NCI-H2196 treated with DMSO at 0.1 percent for 48 hours (cell line): ENCODE measurements at regions not wholly inside any gene's neighbourhood (a gene's known extent, or its start where the extent isn't known, plus 50 kb on each side); places are given as distances from the start of the nearest gene placed in this dataset.
"Not testable (repeated sequence)": the region's sequence is repeated elsewhere in the genome, so short reads cannot be mapped to it uniquely, and the experiment has no call there.

Experiments used
- DNase-seq: peaks from one replicate; lab custom pipeline; 2025; ENCODE audit not compliant: unreplicated experiment; lab: John Stamatoyannopoulos, UW

DNA sequence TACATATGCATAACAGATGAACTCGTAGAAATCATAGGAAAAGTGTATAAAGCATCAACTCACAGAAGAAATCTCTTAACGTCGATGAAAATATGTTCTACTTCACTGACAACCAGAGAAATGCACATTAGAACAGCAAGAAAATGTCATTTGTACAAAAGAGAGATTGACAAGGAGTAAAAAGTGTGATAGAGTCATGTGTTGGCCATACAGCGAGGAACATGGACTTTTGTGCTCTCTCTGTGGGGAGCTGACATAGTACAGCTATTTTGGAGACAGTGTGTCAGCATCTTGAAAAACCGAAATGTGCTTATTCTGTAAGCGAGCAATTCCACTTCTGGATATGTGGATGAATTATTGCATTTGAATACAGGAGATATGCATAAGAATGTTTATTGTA, 477.9 kb downstream of the ICE1 start:
- DNase-seq: no peak

GRCh38 chr5:5899716-5900115, 477.2 kb downstream of the ICE1 start:
- DNase-seq: no peak

DNA sequence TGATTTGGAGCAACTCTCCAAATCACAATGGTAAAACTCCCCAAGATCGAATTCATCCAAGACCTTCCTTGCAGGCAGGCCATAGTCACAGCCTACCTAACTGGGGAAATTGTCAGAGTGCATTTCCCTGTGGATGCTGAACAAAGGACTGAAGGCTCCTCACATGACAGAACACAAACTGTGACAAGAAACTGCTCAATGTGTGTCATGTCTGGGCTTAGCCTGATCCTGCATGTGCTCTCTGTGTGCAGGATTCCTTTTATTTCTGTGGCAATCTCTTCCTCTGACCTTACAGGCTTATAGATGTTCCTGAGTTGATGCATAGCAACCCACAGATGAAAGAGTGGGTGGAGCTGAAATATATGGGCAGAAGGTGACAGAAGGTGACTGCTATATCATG, 465.8 kb downstream of the ICE1 start:
- no peak for DNase-seq

DNA sequence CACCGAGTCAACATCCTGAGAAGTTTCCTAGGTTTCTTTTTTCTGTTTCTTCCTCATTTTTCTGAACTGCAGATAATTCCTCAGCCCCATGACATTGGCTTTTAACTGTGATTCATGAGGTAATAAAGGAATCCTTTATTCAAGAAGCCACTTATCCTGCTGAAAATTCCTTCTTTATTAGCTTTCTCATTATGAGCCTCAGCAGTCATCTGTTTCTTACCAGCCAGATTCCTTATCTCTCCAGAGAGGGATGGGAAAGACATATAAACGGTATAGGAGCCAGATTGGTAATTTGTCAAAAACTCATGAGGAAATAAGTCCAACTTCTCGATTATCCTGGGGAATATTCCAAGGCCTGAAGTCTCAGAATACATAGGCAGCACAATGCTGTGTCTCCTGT, 465.4 kb downstream of the ICE1 start:
- DNase-seq: no peak

GRCh38 chr5:5886812-5887486, 464.5 kb downstream of the ICE1 start:
- no peak for DNase-seq

DNA sequence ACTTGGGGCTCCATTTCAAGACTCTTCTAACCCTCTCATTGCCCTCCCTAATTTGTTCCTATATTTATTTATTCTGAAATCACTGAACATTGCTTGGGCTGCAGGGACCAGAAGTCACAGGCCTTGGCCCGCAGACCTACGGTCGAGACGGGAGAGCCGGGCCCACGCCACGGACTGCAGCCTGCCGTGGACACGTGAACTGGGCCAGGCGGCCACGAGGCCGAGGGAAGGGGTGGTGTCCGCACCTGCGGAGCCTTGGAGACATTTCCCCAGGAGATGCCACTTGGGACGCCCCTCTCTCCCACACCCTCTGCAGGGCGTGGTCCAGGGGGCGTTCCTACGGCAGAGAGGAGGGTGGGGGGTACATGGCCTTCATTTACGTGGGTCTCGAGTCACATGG, 463.9 kb downstream of the ICE1 start:
- no peak for DNase-seq

- DNase-seq: no peak
Observed at GRCh38 chr5:5885782-5886181, 463.3 kb downstream of the ICE1 start.

DNA sequence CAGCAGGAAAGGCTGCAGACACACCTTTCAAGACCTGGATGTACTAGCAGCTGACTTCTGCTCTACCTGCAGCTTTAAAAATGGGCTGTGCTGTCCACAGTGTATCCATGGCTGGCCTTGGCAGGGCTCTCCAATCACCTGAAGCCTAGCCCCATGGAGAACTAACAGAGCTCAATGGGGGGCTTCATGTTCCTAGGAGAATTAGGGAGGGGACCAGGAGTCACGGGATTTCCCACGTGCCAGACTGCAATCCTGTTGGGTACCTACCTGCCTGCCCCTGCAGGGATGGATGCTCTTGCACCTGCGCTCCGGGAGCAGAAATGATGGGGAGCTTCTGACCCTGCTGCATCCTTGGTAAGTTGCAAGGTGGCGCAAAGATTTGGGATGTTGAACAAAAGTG, 462.1 kb downstream of the ICE1 start:
- DNase-seq: no peak

GRCh38 chr5:5883562-5883961, 461.1 kb downstream of the ICE1 start:
- no peak for DNase-seq

- DNase-seq: no peak
Observed at GRCh38 chr5:5883146-5883545, 460.7 kb downstream of the ICE1 start.

GRCh38 chr5:5882706-5883105, 460.2 kb downstream of the ICE1 start:
- no peak for DNase-seq

- no peak for DNase-seq
Observed at GRCh38 chr5:5881294-5881693, 458.8 kb downstream of the ICE1 start.

DNA sequence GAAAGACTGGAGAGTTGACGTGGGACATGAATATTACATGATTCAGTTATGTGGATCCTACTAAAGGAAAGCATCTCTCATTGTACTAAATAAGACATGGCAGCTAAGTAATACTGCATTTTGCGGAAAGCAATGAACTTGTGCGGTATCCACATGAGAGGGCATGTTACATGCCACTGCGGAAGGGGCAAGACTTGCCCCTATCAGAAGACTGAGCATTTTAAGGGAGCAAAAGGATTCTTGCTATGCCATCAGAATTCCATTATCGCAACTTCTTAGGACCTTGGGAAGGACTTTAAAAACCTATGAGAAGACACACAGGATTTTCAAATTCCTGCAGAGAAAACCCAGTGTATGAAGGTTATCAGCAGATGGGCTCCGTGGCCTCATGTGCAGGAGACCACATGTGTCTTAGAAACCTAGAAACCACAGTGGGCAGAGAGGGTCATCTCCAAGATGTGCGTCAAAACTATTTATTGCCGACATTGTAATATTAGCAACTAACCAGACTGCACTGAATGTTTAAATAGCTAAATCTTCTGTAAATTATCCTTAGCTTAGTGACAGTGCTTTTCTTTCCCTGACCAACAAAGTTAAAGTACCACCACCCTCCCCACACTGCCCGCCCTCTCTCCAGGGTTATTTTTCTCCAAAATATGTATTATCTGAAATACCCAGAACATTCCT, 457.7 kb downstream of the ICE1 start:
- no peak for DNase-seq

GRCh38 chr5:5857396-5857795, 434.9 kb downstream of the ICE1 start:
- no peak for DNase-seq

DNA sequence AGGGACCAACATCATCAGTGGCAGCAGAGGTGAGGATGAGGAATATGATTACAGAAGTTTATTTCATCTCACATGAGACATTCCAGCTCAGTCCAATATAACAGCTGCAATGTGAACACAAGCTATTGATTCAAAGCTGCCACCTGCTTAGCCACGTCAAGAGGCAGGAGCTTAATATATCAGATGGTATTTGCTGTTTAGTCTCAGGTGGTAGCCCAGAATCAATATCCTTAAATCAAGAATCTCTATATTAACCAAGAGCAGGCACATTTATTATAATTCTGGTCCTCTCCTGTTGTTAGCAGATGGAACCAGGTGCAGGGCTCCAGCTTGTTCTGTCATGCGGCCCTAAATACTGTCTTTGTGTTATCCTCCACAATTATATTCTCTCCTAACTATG, 431.6 kb downstream of the ICE1 start:
- DNase-seq: no peak

DNA sequence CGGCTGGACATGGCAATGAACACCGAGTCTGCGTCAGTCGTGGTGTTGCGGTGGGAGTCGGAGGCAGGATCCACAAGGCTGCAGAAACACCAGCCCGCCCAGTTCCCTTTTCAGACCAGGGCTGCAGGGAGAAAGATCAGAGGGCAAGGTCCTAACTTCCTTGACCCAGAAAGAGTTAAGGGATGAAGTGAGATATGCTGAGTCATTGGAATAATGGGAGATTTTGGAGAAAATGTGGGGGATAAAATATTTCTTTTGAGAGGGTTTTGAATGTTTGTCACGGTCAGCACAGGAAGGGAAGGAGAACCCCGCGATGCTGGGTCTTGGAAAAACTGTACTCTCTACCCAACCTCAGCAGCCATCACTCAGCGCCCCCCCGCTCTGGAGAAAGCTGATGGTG, 416.0 kb downstream of the ICE1 start:
- DNase-seq: no peak

GRCh38 chr5:5831622-5832021, 409.1 kb downstream of the ICE1 start:
- not testable (repeated sequence) for DNase-seq

- no peak for DNase-seq
Observed at GRCh38 chr5:5828619-5829018, 406.1 kb downstream of the ICE1 start.

- DNase-seq: no peak
Observed at GRCh38 chr5:5826911-5827310, 404.4 kb downstream of the ICE1 start.

DNA sequence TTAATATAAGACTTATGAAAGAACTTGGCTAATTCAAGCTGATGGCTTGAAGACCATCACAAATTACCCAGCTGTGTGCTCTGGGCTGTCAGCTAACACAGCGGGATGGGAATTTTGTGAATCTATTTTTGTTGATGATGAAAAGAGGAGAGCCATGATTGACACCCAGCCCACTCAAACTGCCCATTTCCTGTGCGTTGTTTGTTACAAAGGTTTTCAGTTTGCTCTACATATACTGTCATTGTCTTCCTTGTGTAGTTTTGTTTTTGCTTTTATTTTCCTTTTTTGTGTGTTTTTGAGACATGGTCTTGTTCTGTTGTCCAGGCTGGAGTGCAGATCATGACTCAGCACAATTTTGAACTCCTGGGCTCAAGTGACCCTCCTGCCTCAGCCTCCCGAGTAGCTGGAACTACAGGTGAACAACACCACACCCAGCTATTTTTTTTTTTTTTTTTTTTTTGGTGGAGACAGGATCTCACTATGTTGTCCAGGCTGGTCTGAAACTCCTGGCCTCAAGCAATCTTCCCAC, 400.3 kb downstream of the ICE1 start:
- DNase-seq: no peak

- DNase-seq: no peak
Observed at GRCh38 chr5:5816960-5817359, 394.5 kb downstream of the ICE1 start.

- DNase-seq: no peak
Observed at GRCh38 chr5:5813441-5813840, 391.0 kb downstream of the ICE1 start.

DNA sequence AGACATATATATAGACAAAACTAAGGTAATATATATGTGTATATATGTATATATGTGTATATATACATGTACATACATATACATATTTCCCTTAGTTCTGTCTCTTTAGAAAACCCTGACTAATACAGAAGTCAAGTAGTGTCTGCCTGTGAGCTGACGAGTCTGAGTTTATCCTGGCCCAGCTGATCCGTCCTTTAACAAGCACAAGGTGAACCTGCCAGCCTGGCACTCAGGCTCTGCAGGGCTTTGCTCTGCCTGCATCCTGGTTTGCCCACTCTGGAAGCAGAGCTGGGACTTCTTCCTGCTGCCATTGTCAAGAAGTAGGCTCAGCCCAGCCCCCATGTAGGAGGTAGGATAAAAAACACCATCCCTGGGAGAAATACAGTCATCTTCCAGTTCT, 388.0 kb downstream of the ICE1 start:
- DNase-seq: no peak
